ENCODE measurements at regions not wholly inside any gene's neighbourhood (a gene's known extent, or its start where the extent isn't known, plus 50 kb on each side); places are given as distances from the start of the nearest gene placed in this dataset.
A peak's percentile ranks its signal among the peaks of the same experiment; 100 is the strongest.

DNA sequence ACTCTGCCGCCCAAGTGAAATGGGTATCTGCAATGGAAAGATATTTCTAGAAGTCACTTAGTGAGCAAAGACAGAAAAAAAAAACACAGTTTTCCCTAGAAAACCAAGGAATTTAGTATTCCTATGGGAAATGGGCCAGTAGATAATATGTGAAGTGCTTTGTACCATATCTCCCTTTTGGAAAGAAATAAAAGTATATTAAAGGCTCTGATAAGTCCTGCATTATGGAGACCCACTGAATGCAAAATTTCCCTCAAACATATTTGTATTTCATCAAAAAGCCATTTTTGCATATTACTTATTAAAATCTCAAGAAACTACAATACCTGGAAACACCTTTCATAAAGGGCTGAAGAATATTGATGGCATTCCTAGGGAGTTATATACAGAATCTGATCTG, 51.6 kb upstream of the DYNLRB2 start:
- DNase-seq, result no peak

- DNase-seq, result no peak
These were observed 52.6 kb upstream of the DYNLRB2 start for GRCh38 chr16:80488167-80488566.

GRCh38 chr16:80480664-80481063, 60.1 kb upstream of the DYNLRB2 start:
- no peak for DNase-seq

- DNase-seq, result no peak
These were observed 63.0 kb upstream of the DYNLRB2 start for GRCh38 chr16:80477838-80478237.

- DNase-seq, result no peak
These were observed 72.8 kb upstream of the DYNLRB2 start for GRCh38 chr16:80468029-80468428.

- peak; percentile 20 to 76 for DNase-seq
These were observed 74.5 kb upstream of the DYNLRB2 start for GRCh38 chr16:80466024-80466987.

GRCh38 chr16:80463751-80464495, 76.9 kb upstream of the DYNLRB2 start:
- no peak for DNase-seq

GRCh38 chr16:80463326-80463725, 77.5 kb upstream of the DYNLRB2 start:
- no peak for DNase-seq

GRCh38 chr16:80462917-80463316, 77.9 kb upstream of the DYNLRB2 start:
- DNase-seq, result no peak

DNA sequence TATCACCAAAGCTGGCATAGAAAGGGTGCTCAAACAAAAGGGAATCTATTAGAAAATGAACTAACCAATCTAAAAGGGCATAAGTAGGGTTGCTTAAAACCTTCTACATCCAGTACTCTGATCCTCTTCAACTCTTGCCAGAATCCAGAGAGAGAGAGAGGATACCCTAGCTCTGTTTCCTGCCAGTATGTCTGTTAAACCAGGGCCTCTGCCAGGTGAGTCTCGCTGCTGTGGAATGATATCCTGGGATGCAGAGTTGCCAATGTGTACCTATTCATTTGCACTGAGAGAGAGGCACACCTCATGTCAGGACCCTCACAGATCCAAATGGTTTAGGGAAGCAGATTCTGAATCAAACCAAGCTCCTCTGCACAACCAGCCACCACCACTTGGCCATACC, 79.8 kb upstream of the DYNLRB2 start:
- DNase-seq, result no peak

DNA sequence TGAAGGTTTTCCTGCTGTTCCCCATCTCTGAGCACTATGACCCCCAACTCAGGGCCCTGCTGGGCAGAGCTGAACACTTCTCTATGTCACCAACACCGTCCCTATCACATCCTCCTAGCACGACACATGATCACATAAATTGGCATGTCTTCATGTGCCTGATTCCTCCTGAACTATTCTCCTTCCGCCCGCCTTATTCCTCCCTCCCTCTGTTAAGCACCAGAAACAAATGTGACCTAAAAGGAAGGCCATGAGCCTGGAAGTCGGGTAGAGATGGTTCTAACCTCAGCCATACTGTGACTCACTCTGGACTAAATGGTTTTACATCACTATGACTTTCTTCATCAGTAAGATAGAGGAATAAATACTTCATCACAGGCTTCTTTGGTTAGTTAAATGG, 80.8 kb upstream of the DYNLRB2 start:
- DNase-seq, result no peak

- no peak for DNase-seq
These were observed 81.4 kb upstream of the DYNLRB2 start for GRCh38 chr16:80459331-80459777.

GRCh38 chr16:80457871-80458270, 82.9 kb upstream of the DYNLRB2 start:
- no peak for DNase-seq

- no peak for DNase-seq
These were observed 86.0 kb upstream of the DYNLRB2 start for GRCh38 chr16:80454802-80455201.

- no peak for DNase-seq
These were observed 91.4 kb upstream of the DYNLRB2 start for GRCh38 chr16:80449392-80449791.

GRCh38 chr16:80447241-80447640, 93.6 kb upstream of the DYNLRB2 start:
- DNase-seq, result no peak

DNA sequence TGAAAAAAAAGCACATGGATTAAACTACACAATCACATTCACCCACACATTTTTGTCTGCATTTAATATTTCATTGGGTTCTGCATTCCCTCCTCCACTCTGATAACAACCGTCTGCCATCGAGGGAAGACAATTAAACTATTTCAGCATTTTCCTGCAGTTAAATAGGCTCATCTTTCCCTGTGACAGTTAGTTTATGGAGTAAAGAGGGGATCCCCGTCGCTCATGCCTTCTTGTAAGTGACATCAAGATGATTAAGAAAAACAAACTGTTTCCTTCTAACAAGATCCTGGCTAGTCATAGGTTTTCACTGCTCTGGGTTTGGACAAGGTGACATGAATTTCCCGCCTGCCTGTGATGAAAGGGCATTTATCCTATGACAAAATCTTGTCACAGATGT, 98.0 kb upstream of the DYNLRB2 start:
- no peak for DNase-seq

- DNase-seq, result no peak
These were observed 98.9 kb upstream of the DYNLRB2 start for GRCh38 chr16:80441935-80442334.

- DNase-seq, result no peak
These were observed 100.1 kb upstream of the DYNLRB2 start for GRCh38 chr16:80440667-80441066.

GRCh38 chr16:80437707-80438106, 103.1 kb upstream of the DYNLRB2 start:
- DNase-seq, result no peak

GRCh38 chr16:80436510-80436909, 104.3 kb upstream of the DYNLRB2 start:
- no peak for DNase-seq

GRCh38 chr16:80433623-80434022, 107.2 kb upstream of the DYNLRB2 start:
- no peak for DNase-seq

DNA sequence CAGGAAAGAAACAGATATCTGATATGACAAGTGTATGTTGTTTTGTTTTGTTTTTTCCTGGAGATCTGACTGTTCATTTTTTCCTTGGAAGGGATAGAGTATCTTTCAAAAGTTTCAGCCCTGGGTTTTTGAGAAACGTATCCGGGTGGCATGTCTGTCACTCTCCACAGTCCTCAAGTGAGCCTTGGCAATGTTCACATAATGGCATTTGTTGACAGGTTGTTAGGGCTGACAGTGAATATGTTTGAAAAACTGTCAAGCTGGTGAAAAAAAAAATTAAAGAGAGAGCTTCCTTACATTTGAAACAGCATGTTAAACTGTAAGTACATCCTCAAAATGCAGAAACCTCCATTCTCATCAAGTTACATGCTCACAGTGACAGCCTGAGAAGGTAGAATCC, 113.0 kb upstream of the DYNLRB2 start:
- no peak for DNase-seq

All from inflammatory macrophage treated with lipopolysaccharide for 1 hour (primary cell).